ENCODE measurements at regions not wholly inside any gene's neighbourhood (a gene's known extent, or its start where the extent isn't known, plus 50 kb on each side); places are given as distances from the start of the nearest gene placed in this dataset.

GRCh38 chr10:89153116-89153515, 54.0 kb downstream of the CH25H start:
- no peak for TF ChIP-seq PATZ1 (CRISPR knock-in tag; IDR thresholded peaks at IDR 0.05; ENCODE audit: borderline replicate concordance)
- TF ChIP-seq PPARA (CRISPR knock-in tag; IDR thresholded peaks at IDR 0.05; ENCODE audit: borderline replicate concordance), result no peak
- TF ChIP-seq ZNF70 (CRISPR knock-in tag; IDR thresholded peaks at IDR 0.05), result no peak

All from SK-N-SH treated with all-trans-retinoic acid at 6 μM for 48 hours (cell line).